HepG2 (cell line): ENCODE measurements at regions not wholly inside any gene's neighbourhood (a gene's known extent, or its start where the extent isn't known, plus 50 kb on each side); places are given as distances from the start of the nearest gene placed in this dataset.

Experiments used
- ATAC-seq: fragments of 200-7000 bp; cut with Tn5 transposase; 3 replicates; pipeline ENCODE4 v1.9.1; 2020; ENCODE audit warnings: mild to moderate bottlenecking, moderate library complexity
- BruUV-seq: library from RNA; stranded (reverse); fragments of 400-500 nt; replicated peaks from 2 replicates; lab custom pipeline; 2021; lab: Mats Ljungman, UMichigan
- CTCF ChIA-PET: fragments of 300-600 bp; formaldehyde crosslinking; extraction: SDS; loops from one replicate; lab custom pipeline; 2021; ENCODE audit warnings: low total read pairs, inconsistent platforms, low intra/inter-chr PET ratio; lab: Yijun Ruan, JAX
- POLR2A ChIA-PET: fragments of 350-600 bp; sonication (Branson Sonifier 250); formaldehyde crosslinking; loops from one replicate; lab custom pipeline; 2020; ENCODE audit warnings: antibody characterized with exemption, inconsistent platforms; lab: Yijun Ruan, JAX
- DNase-seq: peaks from one replicate; pipeline ENCODE4 v3.0.0-alpha.2; 2015; ENCODE audit warnings: low spot score
- FAIRE-seq: peaks from 3 replicates; lab custom pipeline; 2011; peaks lifted over from hg19 to GRCh38; lab: Jason Lieb, UNC
- H2AFZ ChIP-seq: one replicate; pipeline ENCODE4 v1.6.1; 2011; ENCODE audit warnings: low read length, inconsistent platforms
- H3K27ac ChIP-seq: fragments of 300-600 bp; 3 replicates; pipeline ENCODE4 v1.8.0; 2011; ENCODE audit warnings: mixed run types, mild to moderate bottlenecking, mixed read lengths, low read length, inconsistent platforms; ENCODE audit not compliant: insufficient read depth; ENCODE audit errors: extremely low read length
- H3K27me3 ChIP-seq, 2 experiments: fragments of 200-600 bp in 1 of 2; 2 replicates in 1 of 2; 3 replicates in 1 of 2; pipeline versions ENCODE4 v1.6.0 to v1.8.0; 2011; ENCODE audit warnings: low read length in 2 of 2, mild to moderate bottlenecking in 2 of 2, moderate library complexity in 2 of 2, inconsistent platforms in 1 of 2; ENCODE audit not compliant: insufficient read depth in 2 of 2, control insufficient read depth in 1 of 2
- H3K36me3 ChIP-seq, 2 experiments: fragments of 200-600 bp in 1 of 2; replicated peaks in 1 of 2; 2 replicates in 1 of 2; 3 replicates in 1 of 2; pipeline versions ENCODE4 v1.5.1 to v1.8.0; 2011; ENCODE audit warnings: low read length in 2 of 2, inconsistent platforms in 1 of 2; ENCODE audit not compliant: insufficient read depth in 2 of 2, control insufficient read depth in 1 of 2
- H3K4me1 ChIP-seq: 2 replicates; pipeline ENCODE4 v1.5.1; 2012; ENCODE audit warnings: low read length, inconsistent platforms; ENCODE audit not compliant: insufficient read depth
- H3K4me2 ChIP-seq: 2 replicates; pipeline ENCODE4 v1.6.0; 2011; ENCODE audit warnings: low read depth, low read length, inconsistent platforms
- H3K4me3 ChIP-seq, 3 experiments: fragments of 200-600 bp in 1 of 3; sonication (generic), shearing (Covaris generic) in 1 of 3; replicated peaks in 1 of 3; 2 replicates each; pipeline ENCODE4 v1.5.1; 2011 to 2016; ENCODE audit warnings: low read length in 3 of 3, inconsistent platforms in 2 of 3, low read depth in 2 of 3, mild to moderate bottlenecking in 2 of 3, control low read depth in 1 of 3, mixed read lengths in 1 of 3; ENCODE audit not compliant: insufficient read depth in 1 of 3
- H3K79me2 ChIP-seq: one replicate; pipeline ENCODE4 v1.6.1; 2011; ENCODE audit warnings: low read length, inconsistent platforms; ENCODE audit not compliant: insufficient read depth
- H3K9ac ChIP-seq: 2 replicates; pipeline ENCODE4 v1.6.0; 2011; ENCODE audit warnings: mild to moderate bottlenecking, low read depth, low read length, inconsistent platforms; ENCODE audit not compliant: insufficient read depth
- H3K9me3 ChIP-seq: 2 replicates; pipeline ENCODE4 v1.5.1; 2012; ENCODE audit warnings: mild to moderate bottlenecking, low read length
- H4K20me1 ChIP-seq: 2 replicates; pipeline ENCODE4 v1.6.0; 2011; ENCODE audit warnings: inconsistent platforms, mild to moderate bottlenecking, low read length, moderate library complexity; ENCODE audit not compliant: insufficient read depth
- HNRNPUL1 ChIP-seq: fragments of 200-400 bp; formaldehyde crosslinking; IDR thresholded peaks from 2 replicates; pipeline ENCODE4 v1.6.1; 2017; ENCODE audit warnings: low read depth, mild to moderate bottlenecking, low read length, moderate library complexity
- HOXA9 ChIP-seq: sonication (generic); formaldehyde crosslinking; IDR thresholded peaks from 2 replicates; pipeline ENCODE4 v1.8.1; 2022; ENCODE audit warnings: missing genetic modification reagents, mild to moderate bottlenecking, moderate library complexity, borderline replicate concordance
- MLLT10 ChIP-seq: sonication (generic); formaldehyde crosslinking; IDR thresholded peaks from 2 replicates; pipeline ENCODE4 v1.4.0; 2020; ENCODE audit warnings: missing genetic modification reagents
- MTERF4 ChIP-seq: sonication (generic); formaldehyde crosslinking; IDR thresholded peaks from 2 replicates; pipeline ENCODE4 v1.8.0; 2023; ENCODE audit warnings: mild to moderate bottlenecking, missing genetic modification reagents
- MXD1 ChIP-seq: sonication (generic); formaldehyde crosslinking; IDR thresholded peaks from 2 replicates; pipeline ENCODE4 v1.4.0; 2020; ENCODE audit warnings: mild to moderate bottlenecking, missing genetic modification reagents
- MYPOP ChIP-seq: sonication (generic); formaldehyde crosslinking; IDR thresholded peaks from 2 replicates; pipeline ENCODE4 v1.8.1; 2023; ENCODE audit warnings: mild to moderate bottlenecking, moderate library complexity, missing genetic modification reagents
- THYN1 ChIP-seq: sonication (generic); formaldehyde crosslinking; IDR thresholded peaks from 2 replicates; pipeline ENCODE4 v1.8.1; 2023; ENCODE audit warnings: low read depth, mild to moderate bottlenecking, moderate library complexity, missing genetic modification reagents, borderline replicate concordance
- ZNF619 ChIP-seq: sonication (generic); formaldehyde crosslinking; IDR thresholded peaks from 2 replicates; pipeline ENCODE4 v1.4.0; 2020; ENCODE audit warnings: mild to moderate bottlenecking, missing genetic modification reagents
- WGBS: methylation state at CpG from one replicate; pipeline ENCODE4 v1.1.6; 2017; ENCODE audit warnings: low lambda C conversion rate; 5-methylcytosine and 5-hydroxymethylcytosine counted together
- in situ Hi-C: cut with HindIII; loops from 2 replicates; pipeline ENCODE4 v1.10.0; 2017; ENCODE audit warnings: low pct_unique_long_range_greater_than_20kb; ENCODE audit not compliant: extremely low pct_ligation_motif_present
- intact Hi-C: fragments of 100-400 bp; cut with micrococcal nuclease; formaldehyde crosslinking; loops from one replicate; pipeline ENCODE4 v1.10.0; 2022; ENCODE audit not compliant: unreplicated experiment

GRCh38 chr1:189121941-189122340 is 1355.7 kb downstream of the BRINP3 start:
- in situ Hi-C loops = no loop called here
- TF ChIP-seq ZNF619 (CRISPR knock-in tag) (no peak), THYN1 (CRISPR knock-in tag) (no peak), MYPOP (CRISPR knock-in tag) (no peak), MLLT10 (no peak), MTERF4 (no peak), HNRNPUL1 (no peak), MXD1 (CRISPR knock-in tag) (no peak), HOXA9 (no peak)

More at GRCh38 chr1:189121941-189122340, 1355.7 kb downstream of the BRINP3 start:
- ATAC-seq (no peak), DNase-seq (no peak), FAIRE-seq (no peak)
- Histone ChIP-seq H4K20me1 (no peaks in the 10 kb centered on the region), H3K4me1 (no peaks in the 10 kb centered on the region), H3K4me2 (no peak overlapping the region), H3K36me3 (no peaks in the 10 kb centered on the region), H3K27ac (no peak overlapping the region), H2AFZ (no peak overlapping the region), H3K4me3 (no peak overlapping the region), H3K9ac (no peak overlapping the region), H3K79me2 (no peaks in the 10 kb centered on the region), H3K27me3 (no peaks in the 10 kb centered on the region), H3K9me3 (0 out of 2 replicates have a peak, but pooled peaks cover 9% of the 10 kb centered on the region)
- intact Hi-C loops = no loop called here
- CTCF ChIA-PET = no interaction called here
- 20% methylated on average over 2 of the region's 2 CpGs for WGBS
- POLR2A ChIA-PET = no interaction called here
- BruUV-seq = no TSS peak
